GM15510 (cell line): ENCODE measurements at regions not wholly inside any gene's neighbourhood (a gene's known extent, or its start where the extent isn't known, plus 50 kb on each side); places are given as distances from the start of the nearest gene placed in this dataset.
A peak's percentile ranks its signal among the peaks of the same experiment; 100 is the strongest.

Experiments used
- POLR2A ChIP-seq: IDR thresholded peaks from 3 replicates; pipeline ENCODE4 v1.6.1; 2011; ENCODE audit warnings: borderline replicate concordance; ENCODE audit not compliant: insufficient read length; ENCODE audit errors: extremely low read depth

DNA sequence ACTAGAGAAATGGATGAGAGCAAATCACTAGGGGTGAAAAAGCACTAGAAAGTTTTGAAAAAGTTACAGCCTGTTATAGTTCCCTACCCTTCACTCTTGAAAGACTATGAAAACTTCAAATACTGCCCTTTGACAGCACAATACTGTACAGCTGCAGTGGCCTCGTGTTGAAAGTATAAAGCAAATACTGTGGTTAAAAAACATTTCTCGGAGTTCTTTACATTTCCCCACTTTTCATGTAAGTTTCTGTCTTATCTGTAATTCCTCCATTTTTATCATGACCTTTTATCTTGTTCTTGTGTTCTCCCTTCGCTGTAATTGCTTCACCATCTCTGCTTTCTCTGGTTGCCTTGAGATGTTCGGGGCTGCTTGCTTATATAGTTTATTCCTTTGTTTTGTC is 423.8 kb upstream of the CFAP20DC start:
- TF ChIP-seq POLR2A: no peak

- TF ChIP-seq POLR2A: no peak
Measured at GRCh38 chr3:59472541-59472940, 422.7 kb upstream of the CFAP20DC start.

DNA sequence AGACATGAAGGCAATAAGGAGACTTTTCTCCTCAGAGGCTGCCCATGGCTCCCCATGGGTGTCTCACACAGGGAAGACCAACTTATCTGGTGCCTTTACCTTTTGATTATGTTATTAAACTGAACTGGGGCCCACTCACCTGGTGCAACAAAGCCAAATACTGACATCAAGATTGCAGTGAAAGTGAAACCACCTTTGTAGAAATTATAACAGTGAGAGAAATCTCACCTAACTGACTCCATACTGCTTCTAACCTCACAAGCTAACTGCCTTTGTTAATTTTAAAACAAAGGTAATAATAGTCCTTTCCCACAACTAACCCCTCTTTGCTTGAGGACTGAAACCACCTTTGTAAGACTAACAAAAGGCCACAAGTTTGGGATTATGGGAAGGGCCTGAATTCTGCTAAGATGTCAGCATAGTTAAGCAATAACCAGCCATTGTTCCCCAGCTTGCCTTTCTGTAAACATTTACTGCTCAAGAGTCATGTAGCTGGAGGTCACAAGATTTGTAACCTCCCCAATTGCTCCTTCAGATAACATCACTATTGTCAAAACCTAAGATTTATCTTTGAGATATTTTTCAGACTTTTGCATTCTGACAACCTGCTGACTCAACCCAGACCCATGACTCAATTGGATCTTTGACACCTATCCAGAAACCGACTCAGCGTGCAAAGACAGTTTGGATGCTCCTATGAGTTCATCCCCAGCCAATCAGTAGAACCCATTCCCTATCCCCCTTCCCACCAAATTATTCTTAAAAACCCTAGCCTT is 420.3 kb upstream of the CFAP20DC start:
- no peak for TF ChIP-seq POLR2A

DNA sequence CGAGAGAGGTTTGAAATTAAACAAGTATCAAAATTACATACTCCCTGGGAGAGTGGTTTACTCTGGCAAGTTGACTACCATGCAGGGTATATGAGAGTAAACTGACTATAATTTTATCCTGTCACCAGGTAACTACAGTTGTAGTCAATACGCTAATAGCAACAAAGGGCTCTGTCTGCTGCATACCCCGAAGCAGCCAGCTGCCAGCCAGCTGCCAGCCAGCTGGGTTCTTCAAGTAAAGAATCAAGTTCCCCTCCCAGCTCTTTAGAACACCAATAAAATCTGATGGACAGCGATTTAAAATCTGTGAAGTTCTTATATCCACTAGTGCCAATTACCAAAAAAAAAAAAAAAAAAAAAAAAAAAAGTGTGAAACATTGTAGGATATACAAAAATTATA is 417.7 kb upstream of the CFAP20DC start:
- TF ChIP-seq POLR2A: no peak

- no peak for TF ChIP-seq POLR2A
Measured at GRCh38 chr3:59464187-59464586, 414.4 kb upstream of the CFAP20DC start.

GRCh38 chr3:59463253-59463652 is 413.4 kb upstream of the CFAP20DC start:
- TF ChIP-seq POLR2A: no peak

DNA sequence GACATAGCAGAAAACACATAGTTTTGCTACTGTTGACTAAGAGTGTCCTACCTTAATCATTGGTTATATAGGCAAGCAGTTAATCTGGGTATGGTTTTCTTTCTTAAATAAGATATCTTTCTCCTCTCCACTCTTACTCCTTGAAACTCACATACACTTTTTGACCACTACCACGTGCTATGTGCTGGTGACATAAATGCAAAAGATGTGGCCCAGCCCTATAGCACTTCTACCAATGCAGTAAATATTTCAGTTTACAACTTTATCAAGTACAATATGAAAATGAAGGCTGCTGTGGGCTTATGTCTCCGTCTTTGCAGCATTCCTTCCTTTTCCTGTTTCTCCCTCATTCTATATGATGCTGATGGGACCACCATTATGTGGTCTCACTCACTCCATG is 410.2 kb upstream of the CFAP20DC start:
- TF ChIP-seq POLR2A: no peak

DNA sequence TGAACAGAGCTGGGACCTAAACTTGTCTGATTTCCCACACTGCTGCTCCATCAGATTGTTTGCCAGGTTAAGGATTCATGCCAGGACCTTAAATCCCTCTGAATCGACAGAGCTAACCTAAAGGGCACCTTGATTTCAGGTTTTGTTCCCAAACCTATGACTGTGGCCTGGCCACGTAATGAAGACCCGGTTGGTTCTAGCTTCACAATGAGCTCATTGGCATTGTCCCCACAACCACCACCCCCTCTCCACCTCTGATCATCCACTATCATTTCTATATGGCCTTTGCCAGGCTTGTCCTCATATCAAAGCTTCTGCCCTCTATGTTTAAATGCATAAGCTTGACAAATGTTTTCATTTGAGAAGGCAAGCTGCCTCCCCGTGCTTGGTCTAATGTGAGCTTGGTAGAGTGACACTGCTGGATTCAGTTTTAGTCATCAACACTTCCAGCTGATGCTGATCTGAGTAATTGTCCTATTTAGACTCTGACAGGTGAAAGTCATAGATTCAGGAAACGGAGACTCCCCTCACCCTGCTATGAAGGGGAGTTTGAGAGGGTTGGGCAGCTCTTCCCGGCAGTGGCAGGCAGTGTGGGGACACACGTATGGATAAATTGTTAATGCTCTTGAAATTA is 407.1 kb upstream of the CFAP20DC start:
- TF ChIP-seq POLR2A: no peak

DNA sequence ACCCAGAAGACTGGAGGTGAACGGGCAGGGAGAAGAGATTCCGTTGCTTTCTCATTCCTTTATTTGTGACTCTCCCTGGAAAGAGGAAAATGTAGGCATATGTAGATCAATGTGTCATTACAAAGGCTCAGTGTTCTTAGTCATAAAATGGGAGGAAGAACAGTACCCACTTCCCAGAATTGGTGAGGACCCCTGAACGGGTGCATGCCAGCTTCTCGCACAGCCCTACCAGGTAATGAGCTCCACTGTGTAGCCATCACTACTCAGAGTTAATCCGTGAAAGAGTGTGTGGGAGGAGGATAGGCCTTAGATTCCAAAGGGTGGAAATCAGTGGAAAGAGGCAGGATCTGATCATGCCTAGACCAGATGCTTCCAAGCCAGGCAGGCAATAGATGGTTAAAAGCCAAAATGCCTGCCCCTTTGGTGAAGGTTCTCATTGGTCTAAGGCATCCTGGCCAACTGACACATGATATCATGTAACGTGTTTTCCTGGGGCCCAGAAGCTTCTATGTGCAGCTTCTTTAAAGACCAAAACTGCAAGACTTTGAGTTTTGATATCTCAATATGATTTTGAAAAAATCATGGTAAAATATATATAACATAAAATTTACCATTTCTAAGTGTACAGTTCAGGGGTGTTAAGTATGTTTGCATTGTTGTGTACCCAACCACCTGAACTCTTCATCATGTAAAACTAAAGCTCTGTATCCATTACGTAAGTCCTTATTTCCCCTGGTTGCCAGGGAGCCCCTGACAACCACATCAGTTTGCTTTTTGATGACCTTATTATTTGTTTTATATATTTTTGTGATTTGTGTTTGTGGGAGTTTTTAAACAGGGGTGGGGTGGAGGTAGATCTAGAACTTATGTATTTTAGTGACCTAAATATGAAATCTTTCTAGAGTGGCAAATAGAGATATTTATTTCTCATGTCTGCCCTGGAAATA is 402.2 kb upstream of the CFAP20DC start:
- TF ChIP-seq POLR2A: no peak

GRCh38 chr3:59450946-59451763 is 401.3 kb upstream of the CFAP20DC start:
- TF ChIP-seq POLR2A: peak; percentile 13

DNA sequence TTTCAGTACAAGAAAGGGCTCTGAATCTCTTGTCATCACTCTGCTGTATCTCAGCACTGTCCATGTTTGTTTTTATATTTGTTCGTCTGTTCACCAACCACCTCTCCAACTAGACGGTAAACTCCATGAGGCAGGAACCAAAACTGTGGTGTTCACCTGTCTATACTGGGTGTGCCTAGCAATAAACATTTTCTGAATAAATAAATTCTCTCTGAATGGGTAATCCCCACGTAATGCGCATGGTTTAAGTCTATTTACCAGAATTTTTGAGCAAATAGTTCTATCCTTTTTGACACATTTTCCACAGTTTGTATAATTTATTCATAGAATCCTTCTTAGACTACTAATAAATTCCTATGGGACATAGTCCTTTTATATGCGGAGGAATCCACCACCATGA is 400.6 kb upstream of the CFAP20DC start:
- TF ChIP-seq POLR2A: no peak

- TF ChIP-seq POLR2A: no peak
Measured at GRCh38 chr3:59446775-59447465, 397.1 kb upstream of the CFAP20DC start.

DNA sequence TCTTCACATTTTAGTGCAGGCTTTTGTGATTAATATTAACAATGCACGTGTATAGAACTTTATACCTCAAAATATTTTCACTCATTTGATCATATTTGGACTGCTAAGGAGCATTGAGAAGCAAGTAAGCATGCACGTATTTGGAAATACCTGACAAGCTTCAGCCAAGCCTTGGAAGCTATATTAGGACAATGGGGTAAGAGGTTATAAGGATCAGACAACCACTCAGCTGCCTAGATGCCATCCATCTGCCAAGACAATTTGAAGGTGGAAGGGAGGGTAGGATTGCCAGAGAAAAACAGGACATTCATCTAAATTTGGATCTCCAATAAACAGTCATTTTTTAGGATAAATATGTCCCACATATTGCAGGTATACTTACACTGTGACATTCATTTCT is 394.9 kb upstream of the CFAP20DC start:
- no peak for TF ChIP-seq POLR2A

- no peak for TF ChIP-seq POLR2A
Measured at GRCh38 chr3:59444294-59444671, 394.5 kb upstream of the CFAP20DC start.
